Ammon's horn (tissue), 1 donor: ENCODE measurements at regions not wholly inside any gene's neighbourhood (a gene's known extent, or its start where the extent isn't known, plus 50 kb on each side); places are given as distances from the start of the nearest gene placed in this dataset.

Source experiments
- DNase-seq: peaks from one replicate; pipeline ENCODE4 v3.0.0-alpha.2; 2016; ENCODE audit warnings: low spot score

DNA sequence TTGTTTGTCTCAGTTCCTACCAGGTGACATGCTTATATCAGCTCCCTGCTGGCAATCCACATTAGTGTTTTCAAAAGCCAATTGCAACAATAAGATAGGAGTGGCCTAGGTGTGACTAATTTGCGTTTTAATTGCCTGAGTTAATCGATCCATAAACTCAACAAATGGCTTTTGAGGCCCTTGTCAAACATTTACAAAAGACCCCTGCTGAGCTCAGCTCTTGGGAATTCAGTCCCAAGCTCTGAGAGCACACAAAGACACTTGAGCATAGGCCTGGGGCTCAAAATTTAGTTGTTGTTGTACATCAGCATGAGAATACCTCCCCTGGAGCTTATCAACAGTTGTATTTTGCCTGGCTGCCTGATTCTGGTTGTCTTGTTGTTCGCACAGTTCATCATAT, 1134.4 kb upstream of the TSPY4 start:
- no peak for DNase-seq

GRCh38 chrY:8241144-8241543, 1096.1 kb upstream of the TSPY4 start:
- DNase-seq, result no peak

DNA sequence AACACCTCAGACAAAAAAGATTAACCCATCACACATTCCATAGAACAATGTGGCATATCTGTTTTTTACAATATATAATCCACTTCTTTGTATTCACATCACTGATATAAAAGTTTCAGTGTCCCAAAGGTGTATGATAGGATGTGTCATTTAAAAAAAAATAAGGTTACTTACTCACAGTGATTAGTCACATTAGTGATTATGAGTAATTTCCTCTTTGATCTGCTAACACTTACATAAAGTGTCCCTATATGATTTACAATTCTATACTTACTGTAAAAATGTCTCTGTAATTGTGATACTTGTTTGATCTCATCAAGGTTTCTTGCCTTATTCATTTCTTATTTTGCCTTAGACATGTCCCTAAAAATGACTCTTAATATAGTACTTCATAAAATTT, 1063.5 kb upstream of the TSPY4 start:
- DNase-seq, result no peak

GRCh38 chrY:8305021-8305420, 1032.2 kb upstream of the TSPY4 start:
- DNase-seq, result no peak

- DNase-seq, result no peak
These were observed 1013.2 kb upstream of the TSPY4 start for GRCh38 chrY:8324113-8324512.

- DNase-seq, result no peak
These were observed 1010.3 kb upstream of the TSPY4 start for GRCh38 chrY:8326944-8327343.

DNA sequence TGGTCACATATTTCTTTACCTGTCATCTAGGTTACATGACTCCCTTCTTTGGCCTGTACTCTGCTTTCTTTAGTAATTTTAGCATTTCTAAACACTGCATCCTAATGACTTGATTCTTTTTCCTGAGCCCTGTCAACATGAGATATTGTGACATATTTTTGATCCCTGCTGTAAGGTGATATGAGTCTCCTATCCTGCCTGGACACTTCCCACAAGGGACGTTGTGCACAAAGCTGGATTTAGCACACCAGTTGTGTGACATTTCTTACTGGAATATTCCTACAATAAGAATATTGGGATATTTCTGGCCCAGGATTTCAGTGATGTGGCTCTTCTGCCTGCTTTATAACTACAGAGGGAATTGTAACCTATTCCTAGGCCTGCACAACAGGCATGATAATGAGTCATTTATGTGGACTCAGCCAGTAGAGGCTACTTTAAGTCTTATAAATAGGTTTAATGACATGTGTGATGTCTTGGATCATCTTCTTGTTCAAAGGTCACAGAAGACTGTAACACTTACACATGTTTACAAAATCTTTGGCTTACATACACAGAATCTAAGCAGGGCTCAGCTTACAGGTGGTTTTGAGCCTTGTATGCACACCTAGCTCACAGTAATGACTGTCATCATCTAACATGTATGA, 1009.4 kb upstream of the TSPY4 start:
- DNase-seq, result no peak

GRCh38 chrY:8329431-8329830, 1007.8 kb upstream of the TSPY4 start:
- DNase-seq, result no peak

GRCh38 chrY:8329929-8330328, 1007.3 kb upstream of the TSPY4 start:
- DNase-seq, result no peak

DNA sequence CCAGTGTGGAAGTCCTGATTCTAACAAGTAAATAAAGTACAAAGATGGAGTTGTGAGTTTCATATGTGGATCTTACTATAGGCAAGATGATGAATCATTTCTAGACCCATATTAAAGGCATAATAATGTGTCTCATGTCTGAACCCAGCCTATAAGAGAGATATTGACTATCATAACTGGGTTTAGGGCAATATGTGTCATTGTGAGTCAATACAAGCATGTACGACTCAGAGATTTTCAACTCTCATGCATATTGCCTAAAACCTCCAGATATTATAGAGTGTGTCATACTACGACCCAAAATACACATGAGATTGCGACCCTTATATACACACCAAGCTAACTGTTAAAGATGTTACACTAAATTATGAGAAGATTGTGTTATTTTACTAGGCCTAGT, 1003.9 kb upstream of the TSPY4 start:
- DNase-seq, result no peak

GRCh38 chrY:8335299-8335835, 1001.9 kb upstream of the TSPY4 start:
- no peak for DNase-seq

- no peak for DNase-seq
These were observed 1001.0 kb upstream of the TSPY4 start for GRCh38 chrY:8336112-8336774.

DNA sequence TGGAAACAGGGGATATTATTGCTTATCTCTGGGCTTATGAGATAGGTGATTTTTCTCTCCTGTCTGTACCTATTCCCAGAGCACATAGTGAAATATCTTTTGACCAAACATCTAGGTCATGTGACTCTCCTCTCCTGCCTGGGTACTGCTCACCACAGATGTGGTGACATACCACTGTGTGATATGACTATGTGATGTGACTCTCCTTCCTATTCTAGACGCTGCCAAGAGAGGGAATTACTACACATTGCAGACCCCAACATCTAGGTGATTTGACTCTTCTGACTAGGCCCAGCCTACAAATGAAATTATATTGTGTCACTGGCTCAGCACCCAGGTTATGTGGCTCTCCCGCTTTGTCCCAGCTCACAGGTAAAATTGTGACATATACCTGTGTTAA, 996.3 kb upstream of the TSPY4 start:
- DNase-seq, result no peak

- no peak for DNase-seq
These were observed 995.1 kb upstream of the TSPY4 start for GRCh38 chrY:8342173-8342572.

- no peak for DNase-seq
These were observed 986.0 kb upstream of the TSPY4 start for GRCh38 chrY:8351241-8351640.

DNA sequence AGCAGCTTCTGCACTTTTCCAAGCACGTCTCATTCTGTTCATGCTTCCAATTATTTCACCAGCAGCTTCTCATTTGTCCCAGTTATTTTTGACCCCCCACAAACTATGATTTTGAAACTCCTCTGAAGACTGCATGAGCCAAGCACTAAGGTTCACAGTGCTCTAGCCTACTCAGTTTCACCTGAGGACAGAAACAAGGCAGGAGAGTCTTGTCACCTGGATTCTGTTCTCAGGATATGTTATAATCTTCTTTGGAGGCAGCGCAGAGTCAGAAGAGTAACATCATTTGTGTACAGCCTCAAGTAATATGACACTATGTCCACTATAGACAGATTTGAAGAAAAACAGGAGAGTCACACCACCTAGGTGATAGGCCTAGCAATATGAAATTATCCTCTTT, 985.1 kb upstream of the TSPY4 start:
- no peak for DNase-seq

GRCh38 chrY:8358161-8358560, 979.1 kb upstream of the TSPY4 start:
- DNase-seq, result no peak

- no peak for DNase-seq
These were observed 975.5 kb upstream of the TSPY4 start for GRCh38 chrY:8361715-8362114.

GRCh38 chrY:8377491-8377890, 959.8 kb upstream of the TSPY4 start:
- DNase-seq, result no peak

DNA sequence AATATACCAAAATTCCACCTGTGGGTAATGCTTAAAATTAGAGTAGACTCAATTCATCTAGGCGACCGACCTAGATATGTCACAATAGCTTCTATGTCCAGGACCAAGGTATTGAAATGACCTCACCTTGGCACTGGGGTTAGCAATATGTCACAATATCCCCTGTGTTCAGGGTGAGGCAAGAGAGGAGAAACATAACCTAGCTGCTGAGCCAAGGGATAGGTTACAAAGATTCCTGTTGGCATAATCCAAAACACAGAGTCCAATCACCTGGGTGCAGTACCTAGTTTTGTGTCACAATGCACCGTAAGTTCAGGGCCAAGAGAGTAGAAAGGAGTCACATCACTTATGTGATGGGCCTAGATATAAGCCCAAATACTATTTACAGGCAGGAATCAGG, 957.5 kb upstream of the TSPY4 start:
- DNase-seq, result no peak

DNA sequence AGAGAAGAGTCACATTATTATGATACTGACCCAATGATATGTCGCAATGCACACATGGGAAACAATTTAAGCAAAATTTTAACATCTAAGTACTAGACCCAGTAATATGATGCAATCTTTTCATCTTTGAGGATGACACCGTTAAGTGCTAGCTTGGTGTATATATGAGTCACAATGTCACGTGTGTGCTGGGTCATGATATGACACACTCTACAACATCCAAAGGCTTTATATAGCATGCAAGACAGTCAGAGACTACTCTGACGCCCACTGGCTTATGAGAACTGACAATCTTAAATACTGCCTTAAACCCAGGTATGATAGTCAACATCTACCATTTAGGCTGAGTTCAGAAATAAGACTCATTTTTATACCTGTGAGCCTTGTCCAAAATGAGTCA, 955.8 kb upstream of the TSPY4 start:
- DNase-seq, result no peak

- DNase-seq, result no peak
These were observed 951.2 kb upstream of the TSPY4 start for GRCh38 chrY:8386053-8386452.

DNA sequence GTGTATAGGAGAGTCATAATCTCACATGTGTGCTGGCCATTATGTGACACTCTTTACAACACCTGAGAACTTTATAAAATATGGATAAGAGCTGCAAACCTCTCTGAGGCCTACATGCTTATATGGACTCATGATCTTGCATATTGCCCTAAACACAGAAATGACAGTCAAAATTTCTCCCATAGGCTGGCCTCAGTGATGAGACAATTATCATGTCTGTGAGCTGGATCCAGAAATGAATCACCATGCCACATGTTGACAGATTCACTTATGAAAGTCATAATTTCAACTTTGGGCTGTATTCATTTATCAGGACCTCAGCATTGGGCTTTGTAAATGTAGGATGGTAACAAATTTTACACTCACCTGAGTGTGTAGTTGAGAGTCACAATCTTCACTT, 948.8 kb upstream of the TSPY4 start:
- no peak for DNase-seq

DNA sequence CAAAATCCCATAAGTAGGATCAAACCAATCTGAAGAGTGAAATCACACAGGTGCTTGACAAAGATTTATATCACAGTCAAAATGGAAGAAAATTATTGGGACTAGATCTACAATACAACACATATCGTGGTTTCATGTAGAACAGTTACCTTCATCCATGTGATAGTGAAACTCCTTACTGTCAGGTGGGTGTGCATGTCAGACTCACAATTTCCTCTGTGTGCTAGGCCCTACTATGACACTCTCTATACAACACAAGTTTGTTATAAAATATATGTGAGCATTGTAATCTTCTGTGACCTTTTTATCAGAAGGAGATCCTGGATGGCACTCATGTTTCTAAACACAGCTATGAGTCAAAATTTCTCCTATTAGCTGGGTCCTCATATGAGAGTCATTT, 947.0 kb upstream of the TSPY4 start:
- DNase-seq, result no peak
